ENCODE measurements at regions not wholly inside any gene's neighbourhood (a gene's known extent, or its start where the extent isn't known, plus 50 kb on each side); places are given as distances from the start of the nearest gene placed in this dataset.

DNA sequence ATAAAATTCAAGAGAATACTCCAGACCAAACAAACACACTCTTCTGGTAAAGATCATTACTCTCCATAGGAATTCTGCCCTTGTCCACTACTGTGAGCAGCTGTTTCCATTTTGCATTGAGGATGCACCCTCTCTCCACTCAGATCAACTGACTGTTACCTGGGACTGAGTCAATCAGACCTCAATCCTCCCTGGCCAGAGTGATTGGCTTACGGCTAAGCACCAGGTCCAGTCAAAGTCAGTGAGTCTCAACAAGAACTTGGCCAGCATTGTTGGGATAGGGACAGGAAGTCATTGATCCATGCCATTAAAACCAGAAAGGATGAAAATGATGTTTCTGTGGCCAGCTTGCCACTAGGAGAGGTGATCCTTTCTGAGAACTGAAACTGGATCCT, 79.7 kb downstream of the WNT5A start:
- TF ChIP-seq EZH2 (IDR thresholded peaks at IDR 0.05) (no peak), POLR2AphosphoS5 (IDR thresholded peaks at IDR 0.05; ENCODE audit: borderline replicate concordance, low read depth, low read length) (no peak), FOXP2 (optimal IDR thresholded peaks at IDR 0.05; ENCODE audit: control extremely low read depth, extremely low read length, insufficient read depth) (no peak)

Data from SK-N-MC (cell line).